ENCODE measurements at regions not wholly inside any gene's neighbourhood (a gene's known extent, or its start where the extent isn't known, plus 50 kb on each side); places are given as distances from the start of the nearest gene placed in this dataset.

- TF ChIP-seq CTCF (conservative IDR thresholded peaks at IDR 0.05; ENCODE audit: low read length) (no peak), EZH2phosphoT487 (IDR thresholded peaks at IDR 0.05; ENCODE audit: borderline replicate concordance, low read depth, low read length) (no peak)
These were observed 356.7 kb upstream of the MYT1L start for GRCh38 chr2:2687745-2688144.
